ENCODE measurements at regions not wholly inside any gene's neighbourhood (a gene's known extent, or its start where the extent isn't known, plus 50 kb on each side); places are given as distances from the start of the nearest gene placed in this dataset.

GRCh38 chr2:13662055-13662454, 945.3 kb downstream of the TRIB2 start:
- Histone ChIP-seq H4K20me1 (ENCODE audit: insufficient read depth, low read length) (no peaks in the 10 kb centered on the region), H3K79me2 (ENCODE audit: insufficient read depth, low read length) (no peaks in the 10 kb centered on the region), H2AFZ (ENCODE audit: low read length) (no peak overlapping the region), H3K9me3 (ENCODE audit: low read length) (peaks cover 98% of the 10 kb centered on the region), H3K36me3 (replicated peaks in 1 of 2; ENCODE audit: control insufficient read depth in 1 of 2, insufficient read depth in 2 of 2, low read length in 2 of 2) (no peaks in the 10 kb centered on the region), H3K27me3 (ENCODE audit: control insufficient read depth in 1 of 2, insufficient read depth in 2 of 2, low read length in 2 of 2) (no peaks in the 10 kb centered on the region), H3K4me2 (ENCODE audit: low read depth, low read length) (no peak overlapping the region), H3K9ac (ENCODE audit: insufficient read depth, low read depth, low read length) (no peak overlapping the region), H3K4me3 (replicated peaks in 1 of 3; ENCODE audit: insufficient read depth in 1 of 3, low read depth in 2 of 3, low read length in 3 of 3) (no peak overlapping the region), H3K27ac (ENCODE audit: extremely low read length, insufficient read depth, low read length) (no peak overlapping the region), H3K4me1 (ENCODE audit: insufficient read depth, low read length) (no peaks in the 10 kb centered on the region)
- DNase-seq (ENCODE audit: low spot score) (no peak), ATAC-seq (no peak), FAIRE-seq (no peak)
- WGBS (ENCODE audit: low lambda C conversion rate) = 5% methylated on average over 1 of the region's 1 CpG
- ChIA-PET CTCF (ENCODE audit: low intra/inter-chr PET ratio, low total read pairs) (no interaction called here), POLR2A (no interaction called here)
- intact Hi-C loops (cut with micrococcal nuclease; ENCODE audit: unreplicated experiment) (no loop called here), in situ Hi-C loops (cut with HindIII; ENCODE audit: extremely low pct_ligation_motif_present, low pct_unique_long_range_greater_than_20kb) (no loop called here)
- TF ChIP-seq SETDB1 (CRISPR knock-in tag; IDR thresholded peaks at IDR 0.05; ENCODE audit: borderline replicate concordance) (no peak), SIX4 (CRISPR knock-in tag; IDR thresholded peaks at IDR 0.05) (no peak), LRRFIP1 (CRISPR knock-in tag; conservative IDR thresholded peaks at IDR 0.05) (no peak), FLYWCH1 (CRISPR knock-in tag; IDR thresholded peaks at IDR 0.05) (no peak), PBX3 (CRISPR knock-in tag; IDR thresholded peaks at IDR 0.05; ENCODE audit: borderline replicate concordance) (no peak), PHB2 (IDR thresholded peaks at IDR 0.05; ENCODE audit: partially characterized antibody) (no peak), ZNF232 (CRISPR knock-in tag; IDR thresholded peaks at IDR 0.05; ENCODE audit: borderline replicate concordance) (no peak), ZNF674 (CRISPR knock-in tag; IDR thresholded peaks at IDR 0.05; ENCODE audit: low read depth) (no peak), ZNF362 (CRISPR knock-in tag; IDR thresholded peaks at IDR 0.05; ENCODE audit: borderline replicate concordance) (no peak), ZXDC (CRISPR knock-in tag; IDR thresholded peaks at IDR 0.05) (no peak), EZH2 (conservative IDR thresholded peaks at IDR 0.05; ENCODE audit: low read depth, low read length) (no peak), ZFP36L2 (CRISPR knock-in tag; IDR thresholded peaks at IDR 0.05) (no peak), RFXANK (CRISPR knock-in tag; IDR thresholded peaks at IDR 0.05) (no peak), ZBTB14 (CRISPR knock-in tag; IDR thresholded peaks at IDR 0.05) (no peak), TRIM24 (CRISPR knock-in tag; IDR thresholded peaks at IDR 0.05) (no peak)
- no TSS peak for BruUV-seq (replicated peaks)

Measured in HepG2 (cell line).